ENCODE measurements at regions not wholly inside any gene's neighbourhood (a gene's known extent, or its start where the extent isn't known, plus 50 kb on each side); places are given as distances from the start of the nearest gene placed in this dataset.
A peak's percentile ranks its signal among the peaks of the same experiment; 100 is the strongest.

DNA sequence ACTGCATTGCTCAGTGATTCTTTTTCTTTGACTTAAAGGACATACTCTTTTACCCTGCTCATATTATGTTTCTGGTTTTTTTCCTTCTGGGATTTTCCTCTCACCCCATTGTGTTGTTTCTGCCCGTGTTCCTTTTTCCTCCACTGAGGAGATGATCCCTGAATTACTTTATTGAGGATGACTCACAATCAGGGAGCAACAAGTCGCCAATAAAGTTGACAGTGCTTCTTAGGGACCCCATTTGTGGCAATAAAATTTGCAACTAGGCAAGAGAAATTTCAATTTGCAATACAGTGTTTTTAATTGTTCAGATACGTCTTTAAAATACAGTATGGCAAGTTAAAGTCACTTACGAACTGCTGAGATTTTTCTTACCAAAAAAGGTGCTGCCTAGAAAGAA is 217.9 kb downstream of the SOX4 start (continued):
- TF ChIP-seq BHLHE40 (IDR thresholded peaks at IDR 0.05; ENCODE audit: low read depth, low read length) (no peak), FOS (IDR thresholded peaks at IDR 0.05; ENCODE audit: low read depth, low read length) (no peak), CEBPB (IDR thresholded peaks at IDR 0.05; ENCODE audit: low read depth, low read length) (no peak)

DNA sequence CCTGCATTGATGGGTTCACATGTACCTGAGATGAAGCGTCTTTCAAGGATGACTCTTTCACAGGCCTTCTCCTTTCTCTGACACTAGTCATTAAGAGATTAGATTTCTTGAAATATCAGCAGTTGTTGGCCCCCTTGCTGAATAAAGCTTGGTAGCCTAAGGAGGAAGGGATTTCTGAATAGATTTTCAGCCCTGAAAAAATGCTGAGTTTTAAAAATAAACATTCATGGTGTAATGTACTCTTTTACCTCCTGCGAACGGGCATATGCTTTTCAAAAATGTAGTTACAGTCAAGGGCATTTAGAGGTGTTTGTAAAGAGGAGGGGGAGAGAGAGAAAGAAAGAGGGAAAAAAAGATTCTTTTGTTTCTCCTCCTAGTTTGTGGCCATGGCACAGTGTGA is 222.7 kb downstream of the SOX4 start:
- TF ChIP-seq CEBPB (IDR thresholded peaks at IDR 0.05; ENCODE audit: low read depth, low read length) (no peak), RFX5 (IDR thresholded peaks at IDR 0.05; ENCODE audit: low read depth, low read length) (no peak), MXI1 (IDR thresholded peaks at IDR 0.05; ENCODE audit: borderline replicate concordance, low read depth, low read length) (no peak), NFE2L2 (IDR thresholded peaks at IDR 0.05; ENCODE audit: low read depth, low read length) (no peak), CTCF (conservative IDR thresholded peaks at IDR 0.05; ENCODE audit: low read depth, low read length) (no peak), SMC3 (IDR thresholded peaks at IDR 0.05; ENCODE audit: low read depth, low read length) (no peak), BHLHE40 (IDR thresholded peaks at IDR 0.05; ENCODE audit: low read depth, low read length) (no peak), RAD21 (IDR thresholded peaks at IDR 0.05; ENCODE audit: low read length) (no peak)
- ChIA-PET CTCF (no interaction called here), POLR2A (ENCODE audit: unreplicated experiment) (no interaction called here)
- Histone ChIP-seq H3K9me3 (ENCODE audit: control insufficient read depth, insufficient read depth, low read length) (no peaks in the 10 kb centered on the region), H2BK20ac (ENCODE audit: low read depth, low read length) (no peak overlapping the region), H3K4me2 (ENCODE audit: low read depth, low read length) (no peak overlapping the region), H2AK9ac (replicated peaks; ENCODE audit: low read depth, low read length, poor library complexity) (no peak overlapping the region), H4K5ac (ENCODE audit: low read depth, low read length) (no peak overlapping the region), H2BK120ac (ENCODE audit: low read depth, low read length) (no peak overlapping the region), H3K56ac (ENCODE audit: extremely low read depth, insufficient read depth, low read length) (no peak overlapping the region), H3K9ac (ENCODE audit: low read depth, low read length) (no peak overlapping the region), H3K14ac (replicated peaks; ENCODE audit: low read depth, low read length) (no peak overlapping the region), H3K79me1 (ENCODE audit: low read depth in 1 of 2, low read length in 2 of 2) (no peaks in the 10 kb centered on the region), H3K9me1 (ENCODE audit: insufficient read depth, low read length) (no peaks in the 10 kb centered on the region), H3K27me3 (ENCODE audit: control insufficient read depth, insufficient read depth, low read length) (no peaks in the 10 kb centered on the region), H3K4ac (ENCODE audit: low read depth, low read length) (0 out of 2 replicates have a peak overlapping the region, but pooled peaks have one; percentile 2), H3K27ac (ENCODE audit: insufficient read depth, low read length) (no peak overlapping the region), H4K91ac (ENCODE audit: insufficient read depth, low read depth, low read length) (no peak overlapping the region), H3K18ac (ENCODE audit: low read depth, low read length) (no peak overlapping the region), H2BK5ac (ENCODE audit: low read depth, low read length, poor library complexity, severe bottlenecking) (no peak overlapping the region), H3K23ac (ENCODE audit: low read depth, low read length) (no peak overlapping the region), H3K36me3 (ENCODE audit: control insufficient read depth, insufficient read depth, low read length) (peaks cover 4% of the 10 kb centered on the region), H3K4me3 (ENCODE audit: insufficient read depth, low read depth, low read length) (no peak overlapping the region), H2AFZ (replicated peaks; ENCODE audit: low read length, poor library complexity) (no peak overlapping the region), H4K8ac (ENCODE audit: low read depth in 2 of 2, low read length in 2 of 2) (no peak overlapping the region), H2BK15ac (ENCODE audit: low read depth, low read length) (no peak overlapping the region), H2AK5ac (ENCODE audit: low read depth, low read length) (no peak overlapping the region), H4K20me1 (ENCODE audit: insufficient read depth, low read length) (no peaks in the 10 kb centered on the region), H3K4me1 (ENCODE audit: control insufficient read depth, insufficient read depth, low read length) (peaks cover 2% of the 10 kb centered on the region; the same call in 1 of the 2 replicates)
- no peak for ATAC-seq (ENCODE audit: low read depth)
- BruUV-seq (replicated peaks) = no TSS peak
- dilution Hi-C loops (cut with HindIII; ENCODE audit: low sequenced_read_pairs, unreplicated experiment) (no loop called here), intact Hi-C loops (cut with micrococcal nuclease) (no loop called here), in situ Hi-C loops (cut with MboI; ENCODE audit: low sequenced_read_pairs) (no loop called here)
- DNase-seq = no peak
- WGBS, 2 experiments (ENCODE audit: extremely low coverage in 2 of 2, insufficient read length in 1 of 2) = 80% methylated on average over 1 of the region's 3 CpGs; no CpG with 5 or more reads in 1 of the 2 experiments
